Vagina (tissue), 2 donors: ENCODE measurements at regions not wholly inside any gene's neighbourhood (a gene's known extent, or its start where the extent isn't known, plus 50 kb on each side); places are given as distances from the start of the nearest gene placed in this dataset.

ENCODE experiments used
- CTCF ChIP-seq, 3 experiments: fragments of 450-650 bp in 2 of 3; fragments of 200-600 bp in 1 of 3; sonication (generic) in 1 of 3; IDR thresholded peaks; one replicate each; pipeline ENCODE4 v1.5.1; 2017 to 2019; ENCODE audit warnings: antibody characterized with exemption in 3 of 3, mild to moderate bottlenecking in 2 of 3, moderate library complexity in 2 of 3
- POLR2A ChIP-seq, 2 donors: fragments of 450-650 bp; IDR thresholded peaks; one replicate each; pipeline ENCODE4 v1.6.1; 2017; ENCODE audit warnings: antibody characterized with exemption in 2 of 2, mild to moderate bottlenecking in 2 of 2, moderate library complexity in 2 of 2

- TF ChIP-seq POLR2A (IDR thresholded peaks at IDR 0.05) (no peak), CTCF (IDR thresholded peaks at IDR 0.05) (no peak)
Measured at GRCh38 chr4:145345401-145345800, 136.3 kb upstream of the SMAD1 start.
